Activated naive CD8-positive, alpha-beta T cell treated with anti-CD3 and anti-CD28 coated beads, Interleukin-2, amount 50 U/mL, for 16 hours (primary cell): ENCODE measurements at regions not wholly inside any gene's neighbourhood (a gene's known extent, or its start where the extent isn't known, plus 50 kb on each side); places are given as distances from the start of the nearest gene placed in this dataset.

Experiments used
- DNase-seq: peaks from one replicate; pipeline ENCODE4 v3.0.0-alpha.2; 2020; ENCODE audit warnings: low read depth, low spot score

GRCh38 chr7:45235905-45236304 is 78.3 kb downstream of the RAMP3 start:
- DNase-seq = no peak

- DNase-seq = no peak
Observed at GRCh38 chr7:45236666-45237065, 79.1 kb downstream of the RAMP3 start.

- DNase-seq = no peak
Observed at GRCh38 chr7:45237788-45238461, 80.3 kb downstream of the RAMP3 start.

DNA sequence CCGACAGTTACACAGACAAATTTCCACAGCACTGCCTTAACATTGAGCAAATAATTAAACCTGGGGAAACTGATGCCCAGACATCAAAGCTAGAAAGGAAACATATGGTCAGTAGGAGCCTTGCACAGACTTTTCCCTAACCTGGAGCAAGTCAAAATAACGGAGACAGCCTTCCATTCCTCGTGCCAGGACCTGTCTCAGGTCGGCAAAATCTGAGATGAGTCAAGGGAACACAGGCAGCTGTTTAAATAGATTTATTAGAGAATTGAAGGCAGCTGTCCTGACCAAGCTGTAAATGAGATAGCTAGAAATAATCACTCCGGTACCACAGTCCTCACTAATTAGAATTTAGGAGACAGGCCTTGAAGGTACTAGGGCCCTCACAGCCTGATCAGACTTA is 81.2 kb downstream of the RAMP3 start:
- no peak for DNase-seq

GRCh38 chr7:45239486-45239885 is 81.9 kb downstream of the RAMP3 start:
- DNase-seq = no peak

DNA sequence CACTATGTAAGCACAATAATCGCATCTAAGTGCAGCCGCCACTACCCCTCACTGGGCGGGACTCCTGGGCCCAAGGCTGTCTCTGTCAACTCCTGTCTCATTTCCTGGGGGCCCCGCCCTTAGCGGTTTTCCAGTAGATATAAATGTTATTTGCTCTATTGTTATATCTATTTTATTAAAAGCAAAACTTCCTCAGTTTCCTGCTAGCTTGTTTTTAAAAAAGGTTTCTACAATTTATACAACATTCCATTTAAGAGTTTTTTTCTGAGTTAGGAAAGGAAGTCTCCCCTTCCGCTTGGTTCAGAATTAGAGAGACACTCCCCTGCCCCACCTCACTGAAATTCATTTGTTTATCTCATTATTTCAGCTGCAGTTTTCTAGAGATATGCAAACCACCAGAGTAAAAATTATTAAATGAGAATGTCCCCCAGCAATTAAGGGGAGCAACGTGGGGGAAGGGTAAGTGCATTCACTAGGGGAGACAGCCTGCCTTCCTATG is 82.7 kb downstream of the RAMP3 start:
- no peak for DNase-seq

GRCh38 chr7:45240926-45241325 is 83.3 kb downstream of the RAMP3 start:
- no peak for DNase-seq

DNA sequence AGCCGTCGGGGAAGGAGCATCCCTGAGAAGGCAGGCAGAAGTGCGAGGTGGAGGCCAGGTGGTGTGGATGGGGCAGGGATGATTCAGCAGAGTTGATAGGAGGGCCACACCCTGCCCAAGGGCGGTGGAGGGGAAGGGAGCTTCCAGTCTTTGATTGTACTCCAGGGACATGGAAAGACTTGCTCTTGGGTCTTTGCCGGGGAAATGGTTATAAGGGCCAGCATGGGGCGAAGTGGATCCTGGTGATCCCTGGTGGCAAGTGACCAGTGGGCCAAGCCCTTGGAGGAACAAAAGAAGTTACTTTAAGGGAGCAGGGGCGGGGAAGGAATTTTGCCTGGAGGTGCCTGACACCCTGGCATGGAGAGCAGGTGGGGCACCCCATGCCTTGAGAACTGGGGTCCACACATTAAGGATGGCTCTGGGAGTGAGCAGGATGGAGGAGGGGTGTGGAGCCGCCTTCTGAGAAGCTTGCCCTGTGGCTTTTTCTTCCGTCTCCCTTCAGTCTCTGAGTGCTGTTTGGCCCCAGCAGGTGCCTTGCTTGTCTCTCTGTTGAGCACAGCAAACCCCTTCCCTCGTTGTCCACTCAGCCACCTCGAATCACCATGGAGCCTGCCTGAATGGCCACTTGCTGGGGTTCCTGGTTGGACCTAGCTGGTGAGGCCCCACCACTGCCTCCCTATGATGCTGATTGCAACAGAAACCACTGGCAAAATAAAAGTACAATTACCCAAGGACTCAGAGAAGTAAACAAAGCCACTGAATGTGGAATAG is 83.9 kb downstream of the RAMP3 start:
- no peak for DNase-seq

- no peak for DNase-seq
Observed at GRCh38 chr7:45242261-45242660, 84.7 kb downstream of the RAMP3 start.

DNA sequence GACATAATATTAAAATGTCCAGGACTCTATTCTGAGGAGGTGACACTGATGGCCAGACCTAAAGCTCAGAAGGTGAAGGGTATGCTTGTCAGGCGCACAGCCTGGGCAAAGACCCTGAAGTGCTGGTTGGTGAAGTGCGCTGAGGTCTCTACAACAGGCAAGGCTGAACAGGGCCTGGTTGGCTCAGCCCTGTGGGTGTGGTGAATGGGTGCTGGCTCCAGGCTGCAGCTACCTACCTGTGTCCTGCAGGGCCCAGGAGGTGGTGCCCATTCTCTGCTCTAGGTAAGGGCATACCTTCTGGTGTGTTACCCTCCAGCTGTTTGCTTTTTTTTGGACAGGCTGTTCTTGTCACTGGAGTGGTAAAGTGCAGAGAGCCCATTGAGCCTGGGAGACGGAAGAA is 85.1 kb downstream of the RAMP3 start:
- DNase-seq = no peak

- DNase-seq = no peak
Observed at GRCh38 chr7:45244981-45245380, 87.4 kb downstream of the RAMP3 start.

DNA sequence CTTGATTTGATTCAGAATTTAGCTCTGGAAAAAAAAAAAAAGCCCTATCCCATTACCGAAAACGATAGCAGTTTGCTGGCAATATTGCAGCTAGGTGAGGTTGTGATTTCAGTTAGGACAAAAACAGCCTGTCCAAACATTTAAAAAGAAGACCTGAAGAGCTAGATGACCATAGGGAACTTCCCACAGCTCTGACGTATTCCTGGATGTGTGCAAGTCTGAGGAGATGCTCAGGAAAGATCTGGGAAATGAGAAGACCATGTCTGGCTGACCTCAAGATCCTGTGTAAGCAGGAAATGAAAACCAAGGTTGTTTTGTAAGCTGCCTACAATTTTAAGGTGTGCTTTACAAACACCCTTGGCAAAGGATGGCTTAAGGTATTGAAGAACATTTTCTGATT is 88.7 kb downstream of the RAMP3 start:
- DNase-seq = no peak

- DNase-seq = no peak
Observed at GRCh38 chr7:45252248-45252647, 94.7 kb downstream of the RAMP3 start.

DNA sequence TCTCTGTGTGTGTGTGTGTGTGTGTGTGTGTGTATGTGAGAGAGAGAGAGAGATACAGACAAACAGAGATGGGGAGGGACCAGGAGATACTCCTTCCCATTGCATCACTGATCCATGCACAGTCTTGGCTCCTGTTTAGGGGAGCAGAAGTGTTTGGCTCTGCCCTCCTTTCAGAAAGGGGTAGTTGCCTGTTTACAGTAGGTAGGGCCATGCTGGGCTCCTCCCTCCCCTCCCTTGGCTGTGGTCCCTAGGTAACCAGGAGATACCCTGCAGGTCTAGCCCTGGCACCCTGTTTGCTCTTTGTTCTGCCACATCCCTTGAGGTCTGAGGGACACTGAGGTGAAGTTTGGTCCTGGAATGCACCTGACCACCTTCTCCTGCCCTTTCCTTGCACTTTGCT is 95.3 kb downstream of the RAMP3 start:
- no peak for DNase-seq

- no peak for DNase-seq
Observed at GRCh38 chr7:45253368-45253767, 95.8 kb downstream of the RAMP3 start.

DNA sequence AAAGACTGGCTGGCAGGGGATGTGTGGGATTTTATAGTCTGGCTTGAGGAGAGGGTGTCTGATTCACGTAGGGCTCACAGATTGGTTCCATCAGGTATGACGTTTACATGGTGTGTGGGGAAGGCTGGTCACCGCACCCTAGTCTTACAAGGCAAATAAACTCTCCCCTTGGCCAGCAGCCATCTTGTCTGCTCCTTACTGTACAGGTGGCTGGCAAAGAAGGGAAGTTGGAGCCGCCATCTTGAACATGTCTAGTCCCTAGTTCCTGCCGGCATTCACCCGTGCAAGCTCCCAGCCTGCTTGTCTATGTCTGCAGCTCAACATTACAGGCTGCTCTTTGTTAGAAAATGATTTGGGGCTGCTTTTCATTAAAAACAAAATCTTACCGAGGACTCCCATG is 97.6 kb downstream of the RAMP3 start:
- DNase-seq = no peak

GRCh38 chr7:45256309-45256708 is 98.7 kb downstream of the RAMP3 start:
- DNase-seq = no peak

DNA sequence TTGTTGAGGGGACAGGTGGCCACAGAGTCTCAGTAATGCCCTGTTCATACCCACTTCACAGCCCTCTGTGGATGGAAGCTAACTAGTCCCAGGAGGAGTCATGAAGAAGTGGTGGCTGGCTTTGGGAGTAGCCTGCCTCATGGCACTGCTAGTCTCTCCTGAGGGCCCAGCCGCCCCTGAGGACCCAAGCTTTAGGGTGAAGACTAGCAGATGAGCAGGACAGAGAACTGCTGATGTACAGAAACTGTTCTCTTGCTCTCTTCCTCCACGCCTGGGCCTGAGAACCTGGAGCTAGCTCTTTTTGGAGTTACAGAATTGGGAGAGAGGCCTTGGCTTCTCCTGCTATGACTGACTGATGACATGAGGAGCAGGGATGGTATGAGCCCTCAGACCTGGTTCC is 99.2 kb downstream of the RAMP3 start:
- no peak for DNase-seq

- no peak for DNase-seq
Observed at GRCh38 chr7:45257284-45257683, 99.7 kb downstream of the RAMP3 start.

DNA sequence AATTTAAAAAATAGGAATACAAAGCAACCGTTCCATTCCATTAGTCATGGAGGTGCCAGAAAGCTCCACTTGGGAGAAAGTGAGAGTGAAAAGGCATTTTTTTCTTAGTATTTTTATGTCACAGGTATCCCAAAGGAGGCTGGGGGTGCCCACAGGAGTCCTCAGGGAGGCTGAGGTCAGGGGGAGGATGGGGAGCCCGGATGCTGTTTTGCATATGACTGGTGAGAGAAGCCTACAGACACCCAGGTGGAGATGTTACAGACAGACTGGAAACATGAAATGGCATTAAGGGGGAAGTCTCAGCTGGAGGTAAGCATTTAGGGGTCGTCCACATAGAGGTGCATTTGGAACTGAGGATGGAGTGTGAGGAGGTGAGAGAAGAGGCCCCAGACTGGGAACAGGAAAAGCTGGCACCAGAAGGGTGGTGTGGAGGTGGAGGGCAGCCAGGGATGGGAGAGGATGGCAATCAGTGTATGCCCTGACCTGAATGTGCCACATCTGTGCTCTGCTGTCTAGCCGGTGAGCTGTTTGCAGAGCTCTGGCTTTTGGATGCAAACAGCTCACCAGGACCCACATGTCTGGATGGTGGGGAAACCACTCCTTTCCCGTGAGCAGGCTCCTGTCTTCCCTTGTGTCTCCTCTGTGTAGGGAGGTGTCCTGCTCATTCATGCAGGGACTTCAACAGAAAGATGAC is 101.1 kb downstream of the RAMP3 start:
- no peak for DNase-seq

- no peak for DNase-seq
Observed at GRCh38 chr7:45259227-45259596, 101.6 kb downstream of the RAMP3 start.

DNA sequence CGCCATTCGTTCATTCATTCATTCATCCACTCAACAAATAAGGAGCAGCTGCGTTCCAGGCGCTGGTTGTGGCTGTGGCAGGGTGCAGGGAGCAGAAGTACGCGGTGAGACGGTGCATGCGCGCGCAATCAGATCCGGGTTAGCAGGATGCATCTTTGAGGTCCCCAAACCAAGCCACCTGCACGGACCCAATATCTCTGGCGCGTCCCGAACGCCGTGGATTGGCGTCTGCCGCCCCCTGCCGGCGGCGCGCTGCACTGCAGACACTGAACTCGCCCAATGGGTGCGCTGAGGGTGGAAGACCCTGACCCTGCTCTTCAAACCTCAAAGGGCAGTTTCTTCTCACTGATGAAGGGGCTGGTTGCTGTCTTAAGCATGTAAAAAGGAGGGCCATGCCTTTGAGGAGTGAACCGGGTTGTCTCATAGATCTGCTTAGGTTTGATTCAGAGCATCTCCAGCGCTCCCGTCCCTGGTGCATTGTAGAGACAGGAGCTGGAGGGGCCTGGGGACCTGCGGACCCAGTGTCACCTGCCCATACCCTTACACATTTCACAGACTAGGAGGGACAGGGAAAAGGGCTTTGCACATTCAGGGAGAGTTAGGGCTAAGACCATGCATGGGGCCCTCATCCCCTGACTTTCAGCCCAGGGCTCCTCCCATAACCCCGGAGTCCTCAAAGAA is 102.5 kb downstream of the RAMP3 start:
- DNase-seq = peak; percentile 49
